ENCODE measurements at regions not wholly inside any gene's neighbourhood (a gene's known extent, or its start where the extent isn't known, plus 50 kb on each side); places are given as distances from the start of the nearest gene placed in this dataset.

DNA sequence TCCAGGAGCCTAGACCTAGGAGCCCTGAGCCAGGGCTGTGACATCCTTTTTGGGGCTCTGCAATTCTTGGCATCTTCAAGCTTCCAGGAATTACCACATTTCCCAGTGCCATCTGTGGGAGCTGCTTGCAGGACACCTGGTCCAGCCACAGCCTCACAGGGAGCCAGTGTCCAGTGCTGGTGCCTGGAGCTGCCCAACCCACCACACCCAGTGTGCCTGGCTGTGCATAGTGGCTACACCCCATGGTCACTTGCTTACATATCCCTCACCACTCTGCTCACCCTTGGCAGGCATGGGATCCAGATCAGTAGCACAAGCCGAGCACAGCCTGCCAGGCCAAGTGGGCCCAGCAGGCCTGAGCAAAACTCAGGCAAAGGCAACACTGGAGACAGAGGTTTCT lies 2151.4 kb upstream of the PCDH20 start:
- no peaks in the 10 kb centered on the region for H3K79me2 ChIP-seq (ENCODE audit: control insufficient read depth, insufficient read depth, low read length)
- dilution Hi-C loops (cut with MboI; ENCODE audit: extremely low pct_ligation_motif_present, low sequenced_read_pairs): no loop called here
- intact Hi-C loops (cut with micrococcal nuclease): no loop called here
- no peak overlapping the region for H3K4me3 ChIP-seq (replicated peaks in 1 of 3; ENCODE audit: insufficient read depth in 1 of 3, low read depth in 1 of 3, low read length in 3 of 3)
- no peak overlapping the region for H3K27ac ChIP-seq (ENCODE audit: insufficient read depth, low read depth, low read length)
- ChIA-PET POLR2A (no interaction called here), CTCF (no interaction called here)
- DNase-seq (ENCODE audit: low read depth, low spot score): no peak
- no peaks in the 10 kb centered on the region for H3K9me3 ChIP-seq (replicated peaks; ENCODE audit: control insufficient read depth, insufficient read depth, low read length)
- H4K20me1 ChIP-seq (replicated peaks; ENCODE audit: control insufficient read depth, extremely low read depth, insufficient read depth, low read length): no peaks in the 10 kb centered on the region
- no peaks in the 10 kb centered on the region for H3K9me1 ChIP-seq (replicated peaks; ENCODE audit: control insufficient read depth, extremely low read depth, insufficient read depth, low read length)
- H3K9ac ChIP-seq (replicated peaks; ENCODE audit: extremely low read depth, insufficient read depth, low read length): no peak overlapping the region
- FAIRE-seq: no peak
- TF ChIP-seq POLR2A (IDR thresholded peaks at IDR 0.05; ENCODE audit: low read depth, low read length) (no peak), EZH2 (IDR thresholded peaks at IDR 0.05; ENCODE audit: borderline replicate concordance, low read depth, low read length, severe bottlenecking) (no peak), MYC (IDR thresholded peaks at IDR 0.05; ENCODE audit: low read depth, low read length) (no peak), FOS (IDR thresholded peaks at IDR 0.05; ENCODE audit: borderline replicate concordance, insufficient read depth, low read length) (no peak)
- H2AFZ ChIP-seq (ENCODE audit: low read depth, low read length): no peak overlapping the region
- no peak overlapping the region for H3K4me2 ChIP-seq (ENCODE audit: insufficient read depth, low read length)
- no TSS peak for BruUV-seq (replicated peaks)
- no peaks in the 10 kb centered on the region for H3K36me3 ChIP-seq (ENCODE audit: control insufficient read depth in 2 of 2, extremely low read depth in 1 of 2, insufficient read depth in 2 of 2, low read length in 2 of 2)
- no peaks in the 10 kb centered on the region for H3K4me1 ChIP-seq (ENCODE audit: control insufficient read depth, extremely low read depth, insufficient read depth, low read length)
- H3K27me3 ChIP-seq (ENCODE audit: control insufficient read depth in 2 of 2, insufficient read depth in 2 of 2, low read length in 2 of 2): no peaks in the 10 kb centered on the region

DNA sequence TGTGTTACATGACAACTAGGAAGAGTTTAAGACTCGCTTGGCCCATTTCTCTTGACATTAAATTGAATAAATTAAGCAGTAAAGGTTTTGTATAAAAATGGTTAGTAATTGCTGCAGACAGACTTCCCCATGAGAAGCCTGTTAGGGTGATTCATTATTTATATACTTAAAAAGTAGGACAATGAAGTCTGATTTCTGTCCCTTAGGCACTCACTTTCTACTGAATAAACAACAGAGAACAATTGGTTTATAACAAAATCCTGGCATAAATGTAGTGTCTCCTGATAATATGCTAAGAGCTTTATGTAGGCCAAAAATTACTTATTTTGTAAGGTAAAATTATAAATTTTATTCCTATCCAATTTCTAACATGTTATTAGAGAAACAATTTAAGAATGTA lies 2138.5 kb upstream of the PCDH20 start:
- dilution Hi-C loops (cut with MboI; ENCODE audit: extremely low pct_ligation_motif_present, low sequenced_read_pairs) (no loop called here), intact Hi-C loops (cut with micrococcal nuclease) (no loop called here)
- TF ChIP-seq, protein P1, sequence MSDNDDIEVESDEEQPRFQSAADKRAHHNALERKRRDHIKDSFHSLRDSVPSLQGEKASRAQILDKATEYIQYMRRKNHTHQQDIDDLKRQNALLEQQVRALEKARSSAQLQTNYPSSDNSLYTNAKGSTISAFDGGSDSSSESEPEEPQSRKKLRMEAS (IDR thresholded peaks at IDR 0.05; ENCODE audit: insufficient read depth, insufficient read length): no peak
- CTCF ChIA-PET: no interaction called here
- H3K9ac ChIP-seq (replicated peaks; ENCODE audit: extremely low read depth, insufficient read depth, low read length): no peak overlapping the region
- BruUV-seq (replicated peaks): no TSS peak
- no peak overlapping the region for H3K27ac ChIP-seq (ENCODE audit: insufficient read depth, low read depth, low read length)
- no peak for FAIRE-seq
- H3K4me2 ChIP-seq (ENCODE audit: insufficient read depth, low read length): no peak overlapping the region
- H4K20me1 ChIP-seq (replicated peaks; ENCODE audit: control insufficient read depth, extremely low read depth, insufficient read depth, low read length): no peaks in the 10 kb centered on the region
- no peaks in the 10 kb centered on the region for H3K9me3 ChIP-seq (replicated peaks; ENCODE audit: control insufficient read depth, insufficient read depth, low read length)
- no peaks in the 10 kb centered on the region for H3K27me3 ChIP-seq (ENCODE audit: control insufficient read depth in 2 of 2, insufficient read depth in 2 of 2, low read length in 2 of 2)
- no peaks in the 10 kb centered on the region for H3K79me2 ChIP-seq (ENCODE audit: control insufficient read depth, insufficient read depth, low read length)
- no peak overlapping the region for H2AFZ ChIP-seq (ENCODE audit: low read depth, low read length)
- POLR2A ChIA-PET: no interaction called here
- no peaks in the 10 kb centered on the region for H3K4me1 ChIP-seq (ENCODE audit: control insufficient read depth, extremely low read depth, insufficient read depth, low read length)
- no peak overlapping the region for H3K4me3 ChIP-seq (replicated peaks in 1 of 3; ENCODE audit: insufficient read depth in 1 of 3, low read depth in 1 of 3, low read length in 3 of 3)
- peak; percentile 46 for DNase-seq (ENCODE audit: low read depth, low spot score)
- H3K9me1 ChIP-seq (replicated peaks; ENCODE audit: control insufficient read depth, extremely low read depth, insufficient read depth, low read length): no peaks in the 10 kb centered on the region
- H3K36me3 ChIP-seq (ENCODE audit: control insufficient read depth in 2 of 2, extremely low read depth in 1 of 2, insufficient read depth in 2 of 2, low read length in 2 of 2): no peaks in the 10 kb centered on the region

Data from endothelial cell of umbilical vein (primary cell).